Lung (tissue), 11 donors: ENCODE measurements at regions not wholly inside any gene's neighbourhood (a gene's known extent, or its start where the extent isn't known, plus 50 kb on each side); places are given as distances from the start of the nearest gene placed in this dataset.

Source experiments
- ATAC-seq: fragments of 200-7000 bp; cut with Tn5 transposase; one replicate; pipeline ENCODE4 v1.9.1; 2020; ENCODE audit warnings: moderate number of reproducible peaks; ENCODE audit not compliant: insufficient read depth, low FRiP score
- DNase-seq, 3 donors: peaks; one replicate each; pipeline ENCODE4 v3.0.0-alpha.2; 2013 to 2017
- H3K27ac ChIP-seq, 2 donors: one replicate each; pipeline ENCODE4 v1.5.1; 2013; ENCODE audit warnings: mild to moderate bottlenecking in 2 of 2, moderate library complexity in 2 of 2, control low read depth in 1 of 2, inconsistent platforms in 1 of 2, low read depth in 1 of 2, low read length in 1 of 2
- H3K27me3 ChIP-seq, 3 donors: one replicate each; pipeline ENCODE4 v1.5.1; 2013; ENCODE audit warnings: low read length in 2 of 3; ENCODE audit not compliant: control insufficient read depth in 3 of 3, insufficient read depth in 3 of 3
- H3K36me3 ChIP-seq, 4 donors: one replicate each; pipeline ENCODE4 v1.5.1; 2013; ENCODE audit warnings: low read length in 4 of 4, mild to moderate bottlenecking in 1 of 4, moderate library complexity in 1 of 4; ENCODE audit not compliant: control insufficient read depth in 4 of 4, insufficient read depth in 4 of 4
- H3K4me1 ChIP-seq, 5 donors: one replicate each; pipeline ENCODE4 v1.5.1; 2013; ENCODE audit warnings: low read length in 5 of 5, mild to moderate bottlenecking in 2 of 5, moderate library complexity in 1 of 5; ENCODE audit not compliant: control insufficient read depth in 5 of 5, insufficient read depth in 5 of 5
- H3K4me3 ChIP-seq: one replicate; pipeline ENCODE4 v1.5.1; 2013; ENCODE audit warnings: mild to moderate bottlenecking, control low read depth, moderate library complexity
- H3K9ac ChIP-seq, 2 donors: one replicate each; pipeline ENCODE4 v1.5.1; 2013; ENCODE audit warnings: low read length in 2 of 2, control low read depth in 1 of 2; ENCODE audit not compliant: insufficient read depth in 1 of 2
- H3K9me3 ChIP-seq, 4 donors: one replicate each; pipeline ENCODE4 v1.5.1; 2013; ENCODE audit warnings: low read length in 3 of 4, mild to moderate bottlenecking in 1 of 4, moderate library complexity in 1 of 4; ENCODE audit not compliant: control insufficient read depth in 4 of 4, insufficient read depth in 3 of 4
- WGBS, 2 donors: extraction: QIAGEN DNeasy Blood & Tissue Kit; methylation state at CpG; one replicate each; pipeline ENCODE4 v1.1.7; 2013; 5-methylcytosine and 5-hydroxymethylcytosine counted together
- TF ChIP-seq, protein P1 (sequence below): IDR thresholded peaks from 2 replicates; pipeline ENCODE4 v1.5.1; 2012; ENCODE audit warnings: mild to moderate bottlenecking; ENCODE audit errors: control extremely low read depth, extremely low read depth
- donor health status: control.
- donor health status: control.
- donor health status: Bipolar disorder and iron deficiency.
- donor health status: healthy.
- donor health status: DM: yes; HTN: yes; CAD: no.

DNA sequence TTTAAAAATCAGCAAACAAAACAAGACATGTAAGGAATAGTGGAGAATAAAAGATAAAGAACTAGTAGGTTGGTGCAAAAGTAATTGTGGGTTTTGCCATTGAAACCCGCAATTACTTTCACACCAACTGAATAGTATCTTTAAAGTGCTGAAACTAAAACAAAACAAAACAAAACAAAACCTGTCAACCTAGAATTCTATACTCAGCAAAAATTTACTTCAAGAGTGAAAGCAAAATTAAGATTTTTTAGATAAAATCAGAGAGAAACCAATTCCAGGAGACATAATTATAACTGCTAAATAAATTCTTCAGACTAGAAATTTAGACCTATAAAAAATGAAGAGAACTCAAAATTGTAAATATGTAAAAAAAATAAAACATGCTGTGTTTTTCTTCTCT is 114.0 kb upstream of the TSPAN2 start:
- Histone ChIP-seq H3K9ac (no peak overlapping the region), H3K4me3 (no peak overlapping the region), H3K27me3 (no peaks in the 10 kb centered on the region), H3K27ac (no peak overlapping the region), H3K36me3 (no peaks in the 10 kb centered on the region), H3K9me3 (peaks cover 0 to 2% (median 0%) of the 10 kb centered on the region in 4 donors), H3K4me1 (peaks cover 0 to 2% (median 0%) of the 10 kb centered on the region in 5 donors)
- ATAC-seq (no peak), DNase-seq (no peak)
- 91 to 98% methylated on average over 1 of the region's 1 CpG for WGBS, 2 donors
- TF ChIP-seq, protein P1, sequence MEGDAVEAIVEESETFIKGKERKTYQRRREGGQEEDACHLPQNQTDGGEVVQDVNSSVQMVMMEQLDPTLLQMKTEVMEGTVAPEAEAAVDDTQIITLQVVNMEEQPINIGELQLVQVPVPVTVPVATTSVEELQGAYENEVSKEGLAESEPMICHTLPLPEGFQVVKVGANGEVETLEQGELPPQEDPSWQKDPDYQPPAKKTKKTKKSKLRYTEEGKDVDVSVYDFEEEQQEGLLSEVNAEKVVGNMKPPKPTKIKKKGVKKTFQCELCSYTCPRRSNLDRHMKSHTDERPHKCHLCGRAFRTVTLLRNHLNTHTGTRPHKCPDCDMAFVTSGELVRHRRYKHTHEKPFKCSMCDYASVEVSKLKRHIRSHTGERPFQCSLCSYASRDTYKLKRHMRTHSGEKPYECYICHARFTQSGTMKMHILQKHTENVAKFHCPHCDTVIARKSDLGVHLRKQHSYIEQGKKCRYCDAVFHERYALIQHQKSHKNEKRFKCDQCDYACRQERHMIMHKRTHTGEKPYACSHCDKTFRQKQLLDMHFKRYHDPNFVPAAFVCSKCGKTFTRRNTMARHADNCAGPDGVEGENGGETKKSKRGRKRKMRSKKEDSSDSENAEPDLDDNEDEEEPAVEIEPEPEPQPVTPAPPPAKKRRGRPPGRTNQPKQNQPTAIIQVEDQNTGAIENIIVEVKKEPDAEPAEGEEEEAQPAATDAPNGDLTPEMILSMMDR = no peak

- Histone ChIP-seq H3K36me3 (no peaks in the 10 kb centered on the region), H3K4me3 (no peak overlapping the region), H3K27ac (no peak overlapping the region), H3K9me3 (peaks cover 0 to 2% (median 0%) of the 10 kb centered on the region in 4 donors), H3K27me3 (no peaks in the 10 kb centered on the region), H3K9ac (no peak overlapping the region), H3K4me1 (peaks cover 0 to 2% (median 0%) of the 10 kb centered on the region in 5 donors)
- ATAC-seq (no peak), DNase-seq (no peak)
- TF ChIP-seq, protein P1 = no peak
- WGBS, 2 donors = 97% methylated on average over 1 of the region's 1 CpG
These were observed 112.3 kb upstream of the TSPAN2 start for GRCh38 chr1:115201598-115201997.

GRCh38 chr1:115199416-115200132 is 110.3 kb upstream of the TSPAN2 start:
- Histone ChIP-seq H3K9me3 (peaks cover 0 to 2% (median 0%) of the 10 kb centered on the region in 4 donors), H3K36me3 (no peaks in the 10 kb centered on the region), H3K4me1 (peaks cover 0 to 6% (median 0%) of the 10 kb centered on the region in 5 donors), H3K27me3 (no peaks in the 10 kb centered on the region), H3K4me3 (no peak overlapping the region), H3K9ac (no peak overlapping the region), H3K27ac (no peak overlapping the region)
- DNase-seq = no peak
- no peak for ATAC-seq
- TF ChIP-seq, protein P1 = no peak
- WGBS, 2 donors = 68 to 79% methylated on average over 5 of the region's 5 CpGs
